OCI-LY1 (cell line): ENCODE measurements at regions not wholly inside any gene's neighbourhood (a gene's known extent, or its start where the extent isn't known, plus 50 kb on each side); places are given as distances from the start of the nearest gene placed in this dataset.

ENCODE experiments used
- H2AFZ ChIP-seq: fragments of 200-600 bp; sonication (generic), shearing (Covaris generic); 2 replicates; pipeline ENCODE4 v1.6.0; 2014; ENCODE audit warnings: antibody characterized with exemption, mild to moderate bottlenecking, low read length
- H3F3A ChIP-seq: fragments of 200-600 bp; sonication (generic), shearing (Covaris generic); 2 replicates; pipeline ENCODE4 v1.6.0; 2014; ENCODE audit warnings: mild to moderate bottlenecking, antibody characterized with exemption, low read length, moderate library complexity; ENCODE audit not compliant: insufficient read depth
- H3K27ac ChIP-seq: fragments of 200-600 bp; sonication (generic); 2 replicates; pipeline ENCODE4 v1.5.1; 2014; ENCODE audit warnings: low read length, mixed run types, mild to moderate bottlenecking, low read depth; ENCODE audit not compliant: poor library complexity, severe bottlenecking
- H3K27me3 ChIP-seq: fragments of 200-600 bp; sonication (generic); 2 replicates; pipeline ENCODE4 v1.6.0; 2014; ENCODE audit warnings: antibody characterized with exemption, mild to moderate bottlenecking, low read length, moderate library complexity; ENCODE audit not compliant: insufficient read depth
- H3K36me3 ChIP-seq: fragments of 200-600 bp; sonication (generic); 2 replicates; pipeline ENCODE4 v1.6.1; 2014; ENCODE audit warnings: mild to moderate bottlenecking, antibody characterized with exemption, low read length, moderate library complexity, mixed read lengths; ENCODE audit not compliant: insufficient read depth
- H3K4me1 ChIP-seq: fragments of 200-600 bp; sonication (generic); 2 replicates; pipeline ENCODE4 v1.5.1; 2014; ENCODE audit warnings: mild to moderate bottlenecking, low read length, moderate library complexity; ENCODE audit not compliant: insufficient read depth, severe bottlenecking
- H3K4me2 ChIP-seq: fragments of 200-600 bp; sonication (generic), shearing (Covaris generic); 2 replicates; pipeline ENCODE4 v1.6.1; 2014; ENCODE audit warnings: low read length
- H3K4me3 ChIP-seq: fragments of 200-600 bp; sonication (generic); 2 replicates; pipeline ENCODE4 v1.5.1; 2014; ENCODE audit warnings: low read length, low read depth, mild to moderate bottlenecking, mixed read lengths; ENCODE audit not compliant: poor library complexity, severe bottlenecking
- H3K79me2 ChIP-seq: fragments of 200-600 bp; shearing (Covaris generic); 2 replicates; pipeline ENCODE4 v1.6.1; 2016; ENCODE audit warnings: mixed run types, low read length, mixed read lengths; ENCODE audit not compliant: insufficient read depth
- H3K9ac ChIP-seq: fragments of 200-600 bp; sonication (generic), shearing (Covaris generic); 2 replicates; pipeline ENCODE4 v1.6.1; 2014; ENCODE audit warnings: mild to moderate bottlenecking, low read length, mixed read lengths
- H3K9me2 ChIP-seq: fragments of 200-600 bp; sonication (generic), shearing (Covaris generic); 2 replicates; pipeline ENCODE4 v1.6.1; 2014; ENCODE audit warnings: low read depth, mild to moderate bottlenecking, low read length, mixed read lengths
- H3K9me3 ChIP-seq: fragments of 200-600 bp; shearing (Covaris generic); 2 replicates; pipeline ENCODE4 v1.6.1; 2014; ENCODE audit warnings: low read length, mixed read lengths
- H4K20me1 ChIP-seq: fragments of 200-600 bp; sonication (generic), shearing (Covaris generic); 2 replicates; pipeline ENCODE4 v1.6.0; 2016; ENCODE audit warnings: mild to moderate bottlenecking, low read length; ENCODE audit not compliant: insufficient read depth
- CTCF ChIP-seq: fragments of 200-600 bp; sonication (generic), shearing (Covaris generic); IDR thresholded peaks from 2 replicates; pipeline ENCODE4 v1.5.1; 2017; ENCODE audit warnings: mild to moderate bottlenecking, antibody characterized with exemption, low read length, moderate library complexity, mixed read lengths
- EZH2 ChIP-seq: fragments of 200-600 bp; sonication (generic), shearing (Covaris generic); IDR thresholded peaks from 2 replicates; pipeline ENCODE4 v1.8.0; 2017; ENCODE audit warnings: borderline replicate concordance, mixed run types, mild to moderate bottlenecking, antibody characterized with exemption, low read length, moderate library complexity, mixed read lengths

- no peaks in the 10 kb centered on the region for H3K36me3 ChIP-seq
Measured at GRCh38 chr2:145874466-145874865, 1354.5 kb upstream of the ZEB2 start.

GRCh38 chr2:145864501-145864900, 1344.6 kb upstream of the ZEB2 start:
- Histone ChIP-seq H3F3A (no peaks in the 10 kb centered on the region), H3K4me2 (no peak overlapping the region), H3K9ac (no peak overlapping the region), H3K27ac (no peak overlapping the region), H2AFZ (no peak overlapping the region), H4K20me1 (no peaks in the 10 kb centered on the region), H3K27me3 (no peaks in the 10 kb centered on the region), H3K4me3 (no peak overlapping the region), H3K9me2 (no peaks in the 10 kb centered on the region), H3K9me3 (no peaks in the 10 kb centered on the region), H3K36me3 (no peaks in the 10 kb centered on the region), H3K4me1 (no peaks in the 10 kb centered on the region), H3K79me2 (no peaks in the 10 kb centered on the region)
- TF ChIP-seq CTCF (no peak), EZH2 (no peak)

More at GRCh38 chr2:145874466-145874865, 1354.5 kb upstream of the ZEB2 start:
- Histone ChIP-seq H4K20me1 (no peaks in the 10 kb centered on the region), H3K79me2 (no peaks in the 10 kb centered on the region), H3K4me2 (no peak overlapping the region), H2AFZ (no peak overlapping the region), H3K4me1 (no peaks in the 10 kb centered on the region), H3K9me3 (no peaks in the 10 kb centered on the region), H3K27ac (no peak overlapping the region), H3F3A (no peaks in the 10 kb centered on the region), H3K9ac (no peak overlapping the region), H3K4me3 (no peak overlapping the region), H3K27me3 (no peaks in the 10 kb centered on the region), H3K9me2 (no peaks in the 10 kb centered on the region)
- TF ChIP-seq EZH2, result no peak
- no peak for TF ChIP-seq CTCF

- H3K9me3 ChIP-seq, result no peaks in the 10 kb centered on the region
- H2AFZ ChIP-seq, result no peak overlapping the region
- H3K27me3 ChIP-seq, result no peaks in the 10 kb centered on the region
- no peaks in the 10 kb centered on the region for H3K36me3 ChIP-seq
- H3K27ac ChIP-seq, result no peak overlapping the region
- no peaks in the 10 kb centered on the region for H3K9me2 ChIP-seq
- no peaks in the 10 kb centered on the region for H4K20me1 ChIP-seq
- TF ChIP-seq CTCF (no peak), EZH2 (no peak)
- no peaks in the 10 kb centered on the region for H3F3A ChIP-seq
- no peak overlapping the region for H3K4me3 ChIP-seq
- H3K79me2 ChIP-seq, result no peaks in the 10 kb centered on the region
- no peaks in the 10 kb centered on the region for H3K4me1 ChIP-seq
- no peak overlapping the region for H3K4me2 ChIP-seq
- no peak overlapping the region for H3K9ac ChIP-seq
Measured at GRCh38 chr2:145861940-145862339, 1342.0 kb upstream of the ZEB2 start.
